ENCODE measurements at regions not wholly inside any gene's neighbourhood (a gene's known extent, or its start where the extent isn't known, plus 50 kb on each side); places are given as distances from the start of the nearest gene placed in this dataset.

DNA sequence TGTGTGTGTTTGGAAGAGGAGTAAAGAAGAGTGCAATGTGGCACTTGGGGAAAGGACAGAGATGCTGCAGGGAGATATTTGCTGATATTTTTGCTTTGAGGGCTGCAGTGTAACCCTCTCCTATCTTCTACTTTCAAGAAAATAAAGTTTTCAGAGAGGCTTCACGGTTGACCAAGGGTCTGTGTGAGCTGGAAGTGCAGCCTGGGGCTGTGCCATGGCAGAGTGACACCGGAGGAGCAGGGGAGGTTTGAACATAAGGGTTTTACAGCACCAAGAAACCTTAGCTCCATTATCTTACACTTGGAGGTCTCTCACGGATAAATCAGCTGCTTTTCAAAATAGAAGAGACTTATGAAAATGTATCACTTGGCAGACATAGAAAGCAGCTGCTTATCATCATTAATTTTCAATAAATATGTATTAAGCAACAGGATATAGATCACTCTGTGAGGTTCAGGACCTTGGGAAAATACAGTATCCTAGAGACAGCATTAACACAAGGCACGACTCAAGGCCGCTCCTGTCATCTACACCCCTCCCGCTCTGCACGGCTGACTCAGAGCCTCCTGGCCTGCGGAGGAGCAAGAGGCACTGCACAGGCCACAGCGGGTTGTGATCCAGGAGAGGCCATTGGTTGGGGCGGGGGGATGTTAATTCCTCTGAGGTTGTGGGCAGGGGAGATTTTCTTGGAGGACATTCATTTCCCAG, 127.8 kb downstream of the COPS8 start:
- TF ChIP-seq, protein P1, sequence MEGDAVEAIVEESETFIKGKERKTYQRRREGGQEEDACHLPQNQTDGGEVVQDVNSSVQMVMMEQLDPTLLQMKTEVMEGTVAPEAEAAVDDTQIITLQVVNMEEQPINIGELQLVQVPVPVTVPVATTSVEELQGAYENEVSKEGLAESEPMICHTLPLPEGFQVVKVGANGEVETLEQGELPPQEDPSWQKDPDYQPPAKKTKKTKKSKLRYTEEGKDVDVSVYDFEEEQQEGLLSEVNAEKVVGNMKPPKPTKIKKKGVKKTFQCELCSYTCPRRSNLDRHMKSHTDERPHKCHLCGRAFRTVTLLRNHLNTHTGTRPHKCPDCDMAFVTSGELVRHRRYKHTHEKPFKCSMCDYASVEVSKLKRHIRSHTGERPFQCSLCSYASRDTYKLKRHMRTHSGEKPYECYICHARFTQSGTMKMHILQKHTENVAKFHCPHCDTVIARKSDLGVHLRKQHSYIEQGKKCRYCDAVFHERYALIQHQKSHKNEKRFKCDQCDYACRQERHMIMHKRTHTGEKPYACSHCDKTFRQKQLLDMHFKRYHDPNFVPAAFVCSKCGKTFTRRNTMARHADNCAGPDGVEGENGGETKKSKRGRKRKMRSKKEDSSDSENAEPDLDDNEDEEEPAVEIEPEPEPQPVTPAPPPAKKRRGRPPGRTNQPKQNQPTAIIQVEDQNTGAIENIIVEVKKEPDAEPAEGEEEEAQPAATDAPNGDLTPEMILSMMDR (conservative IDR thresholded peaks at IDR 0.05), result no peak
- TF ChIP-seq ZFX (IDR thresholded peaks at IDR 0.05), result no peak
